ENCODE measurements at regions not wholly inside any gene's neighbourhood (a gene's known extent, or its start where the extent isn't known, plus 50 kb on each side); places are given as distances from the start of the nearest gene placed in this dataset.

DNA sequence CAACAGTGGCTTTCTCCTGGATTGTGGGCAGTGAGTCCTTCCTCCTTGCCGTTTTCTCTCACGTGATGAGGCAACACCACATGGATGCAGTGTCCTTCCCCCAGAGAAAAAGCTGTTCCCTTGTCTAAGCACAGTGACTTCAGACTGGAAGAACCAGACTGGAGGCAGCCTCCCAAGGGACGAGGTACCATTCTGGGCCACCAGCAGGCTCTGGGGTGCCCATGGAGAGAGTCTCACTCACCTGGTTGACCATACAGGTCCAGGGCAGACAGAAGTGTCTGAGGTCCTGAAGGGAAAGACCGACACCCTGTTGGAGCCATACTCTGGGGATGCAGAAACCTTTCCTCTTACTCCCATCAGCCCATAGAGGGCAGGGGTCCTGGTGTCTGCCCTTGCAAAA lies 69.2 kb upstream of the DOCK1 start:
- Histone ChIP-seq H3K79me1 (ENCODE audit: low read depth, low read length) (no peaks in the 10 kb centered on the region), H2BK20ac (ENCODE audit: low read length) (peak overlapping the region; percentile 41; the same call in 1 of the 2 replicates), H3K9ac (replicated peaks in 1 of 4; ENCODE audit: extremely low read depth in 1 of 4, low read depth in 3 of 4, low read length in 3 of 4) (no peak overlapping the region), H3K23ac (ENCODE audit: insufficient read length) (no peak overlapping the region), H3K36me3 (ENCODE audit: control insufficient read depth in 2 of 4, insufficient read depth in 4 of 4, low read length in 3 of 4) (no peaks in the 10 kb centered on the region), H3K18ac (ENCODE audit: extremely low read depth, low read length) (no peak overlapping the region), H3K4me2 (ENCODE audit: insufficient read depth in 1 of 2, low read depth in 2 of 2, low read length in 2 of 2) (no peak overlapping the region), H3K4me3 (ENCODE audit: extremely low read depth in 1 of 4, insufficient read depth in 2 of 4, low read depth in 3 of 4, low read length in 4 of 4) (no peak overlapping the region), H3K4ac (replicated peaks; ENCODE audit: insufficient read length, low read depth, low read length) (no peak overlapping the region), H3K27me3 (replicated peaks in 1 of 4; ENCODE audit: control insufficient read depth in 3 of 4, extremely low read depth in 1 of 4, insufficient read depth in 3 of 4, low read length in 3 of 4) (no peaks in the 10 kb centered on the region; a peak in 2 of 7 replicates), H3K9me3 (ENCODE audit: insufficient read depth in 2 of 2, low read depth in 1 of 2, low read length in 1 of 2) (no peaks in the 10 kb centered on the region), H3K56ac (replicated peaks; ENCODE audit: insufficient read length, low read depth, low read length) (no peak overlapping the region), H4K20me1 (replicated peaks in 1 of 2; ENCODE audit: control insufficient read depth in 1 of 2, insufficient read depth in 2 of 2, low read length in 2 of 2) (no peaks in the 10 kb centered on the region), H4K91ac (replicated peaks; ENCODE audit: insufficient read length, low read length) (no peak overlapping the region), H2BK15ac (ENCODE audit: low read length) (no peak overlapping the region), H2AK5ac (ENCODE audit: low read depth, low read length) (no peak overlapping the region), H2BK120ac (replicated peaks; ENCODE audit: low read depth, low read length) (no peak overlapping the region), H3K27ac (ENCODE audit: low read depth, low read length) (no peak overlapping the region), H2BK5ac (ENCODE audit: low read depth, low read length) (no peak overlapping the region), H3K14ac (ENCODE audit: insufficient read length) (no peak overlapping the region), H3K79me2 (ENCODE audit: control insufficient read depth in 1 of 2, insufficient read depth in 2 of 2, low read length in 2 of 2) (no peaks in the 10 kb centered on the region), H2BK12ac (ENCODE audit: low read depth, low read length) (no peak overlapping the region), H4K8ac (ENCODE audit: extremely low read depth, insufficient read depth, low read length) (no peak overlapping the region), H3K23me2 (ENCODE audit: low read depth, low read length) (no peaks in the 10 kb centered on the region), H4K5ac (ENCODE audit: insufficient read length, low read depth, low read length) (no peak overlapping the region), H3K4me1 (replicated peaks in 1 of 4; ENCODE audit: control insufficient read depth in 3 of 4, insufficient read depth in 4 of 4, low read length in 3 of 4) (peaks cover 4 to 8% (median 5%) of the 10 kb centered on the region in 4 experiments), H2AFZ (ENCODE audit: low read length) (no peak overlapping the region)
- 87% methylated on average over 4 of the region's 4 CpGs; no CpG with 5 or more reads in 1 of the 2 experiments for WGBS, 2 experiments (ENCODE audit: extremely low coverage in 1 of 2, insufficient coverage in 1 of 2, insufficient read length in 1 of 2, insufficient replicate concordance in 2 of 2, low coverage in 1 of 2, low lambda C conversion rate in 2 of 2, missing lambda C conversion rate in 1 of 2)
- DNase-seq (ENCODE audit: low read depth in 1 of 2, low spot score in 2 of 2) (no peak), FAIRE-seq (no peak)
- CTCF ChIA-PET (ENCODE audit: partially characterized antibody) = interaction anchor here (0.7 kb wide), 1 partner anchor 472 kb away, joined by 3 read pairs; no protein-coding TSS in a partner anchor
- POLR2A ChIA-PET (ENCODE audit: partially characterized antibody) = no interaction called here
- TF ChIP-seq, protein P1, sequence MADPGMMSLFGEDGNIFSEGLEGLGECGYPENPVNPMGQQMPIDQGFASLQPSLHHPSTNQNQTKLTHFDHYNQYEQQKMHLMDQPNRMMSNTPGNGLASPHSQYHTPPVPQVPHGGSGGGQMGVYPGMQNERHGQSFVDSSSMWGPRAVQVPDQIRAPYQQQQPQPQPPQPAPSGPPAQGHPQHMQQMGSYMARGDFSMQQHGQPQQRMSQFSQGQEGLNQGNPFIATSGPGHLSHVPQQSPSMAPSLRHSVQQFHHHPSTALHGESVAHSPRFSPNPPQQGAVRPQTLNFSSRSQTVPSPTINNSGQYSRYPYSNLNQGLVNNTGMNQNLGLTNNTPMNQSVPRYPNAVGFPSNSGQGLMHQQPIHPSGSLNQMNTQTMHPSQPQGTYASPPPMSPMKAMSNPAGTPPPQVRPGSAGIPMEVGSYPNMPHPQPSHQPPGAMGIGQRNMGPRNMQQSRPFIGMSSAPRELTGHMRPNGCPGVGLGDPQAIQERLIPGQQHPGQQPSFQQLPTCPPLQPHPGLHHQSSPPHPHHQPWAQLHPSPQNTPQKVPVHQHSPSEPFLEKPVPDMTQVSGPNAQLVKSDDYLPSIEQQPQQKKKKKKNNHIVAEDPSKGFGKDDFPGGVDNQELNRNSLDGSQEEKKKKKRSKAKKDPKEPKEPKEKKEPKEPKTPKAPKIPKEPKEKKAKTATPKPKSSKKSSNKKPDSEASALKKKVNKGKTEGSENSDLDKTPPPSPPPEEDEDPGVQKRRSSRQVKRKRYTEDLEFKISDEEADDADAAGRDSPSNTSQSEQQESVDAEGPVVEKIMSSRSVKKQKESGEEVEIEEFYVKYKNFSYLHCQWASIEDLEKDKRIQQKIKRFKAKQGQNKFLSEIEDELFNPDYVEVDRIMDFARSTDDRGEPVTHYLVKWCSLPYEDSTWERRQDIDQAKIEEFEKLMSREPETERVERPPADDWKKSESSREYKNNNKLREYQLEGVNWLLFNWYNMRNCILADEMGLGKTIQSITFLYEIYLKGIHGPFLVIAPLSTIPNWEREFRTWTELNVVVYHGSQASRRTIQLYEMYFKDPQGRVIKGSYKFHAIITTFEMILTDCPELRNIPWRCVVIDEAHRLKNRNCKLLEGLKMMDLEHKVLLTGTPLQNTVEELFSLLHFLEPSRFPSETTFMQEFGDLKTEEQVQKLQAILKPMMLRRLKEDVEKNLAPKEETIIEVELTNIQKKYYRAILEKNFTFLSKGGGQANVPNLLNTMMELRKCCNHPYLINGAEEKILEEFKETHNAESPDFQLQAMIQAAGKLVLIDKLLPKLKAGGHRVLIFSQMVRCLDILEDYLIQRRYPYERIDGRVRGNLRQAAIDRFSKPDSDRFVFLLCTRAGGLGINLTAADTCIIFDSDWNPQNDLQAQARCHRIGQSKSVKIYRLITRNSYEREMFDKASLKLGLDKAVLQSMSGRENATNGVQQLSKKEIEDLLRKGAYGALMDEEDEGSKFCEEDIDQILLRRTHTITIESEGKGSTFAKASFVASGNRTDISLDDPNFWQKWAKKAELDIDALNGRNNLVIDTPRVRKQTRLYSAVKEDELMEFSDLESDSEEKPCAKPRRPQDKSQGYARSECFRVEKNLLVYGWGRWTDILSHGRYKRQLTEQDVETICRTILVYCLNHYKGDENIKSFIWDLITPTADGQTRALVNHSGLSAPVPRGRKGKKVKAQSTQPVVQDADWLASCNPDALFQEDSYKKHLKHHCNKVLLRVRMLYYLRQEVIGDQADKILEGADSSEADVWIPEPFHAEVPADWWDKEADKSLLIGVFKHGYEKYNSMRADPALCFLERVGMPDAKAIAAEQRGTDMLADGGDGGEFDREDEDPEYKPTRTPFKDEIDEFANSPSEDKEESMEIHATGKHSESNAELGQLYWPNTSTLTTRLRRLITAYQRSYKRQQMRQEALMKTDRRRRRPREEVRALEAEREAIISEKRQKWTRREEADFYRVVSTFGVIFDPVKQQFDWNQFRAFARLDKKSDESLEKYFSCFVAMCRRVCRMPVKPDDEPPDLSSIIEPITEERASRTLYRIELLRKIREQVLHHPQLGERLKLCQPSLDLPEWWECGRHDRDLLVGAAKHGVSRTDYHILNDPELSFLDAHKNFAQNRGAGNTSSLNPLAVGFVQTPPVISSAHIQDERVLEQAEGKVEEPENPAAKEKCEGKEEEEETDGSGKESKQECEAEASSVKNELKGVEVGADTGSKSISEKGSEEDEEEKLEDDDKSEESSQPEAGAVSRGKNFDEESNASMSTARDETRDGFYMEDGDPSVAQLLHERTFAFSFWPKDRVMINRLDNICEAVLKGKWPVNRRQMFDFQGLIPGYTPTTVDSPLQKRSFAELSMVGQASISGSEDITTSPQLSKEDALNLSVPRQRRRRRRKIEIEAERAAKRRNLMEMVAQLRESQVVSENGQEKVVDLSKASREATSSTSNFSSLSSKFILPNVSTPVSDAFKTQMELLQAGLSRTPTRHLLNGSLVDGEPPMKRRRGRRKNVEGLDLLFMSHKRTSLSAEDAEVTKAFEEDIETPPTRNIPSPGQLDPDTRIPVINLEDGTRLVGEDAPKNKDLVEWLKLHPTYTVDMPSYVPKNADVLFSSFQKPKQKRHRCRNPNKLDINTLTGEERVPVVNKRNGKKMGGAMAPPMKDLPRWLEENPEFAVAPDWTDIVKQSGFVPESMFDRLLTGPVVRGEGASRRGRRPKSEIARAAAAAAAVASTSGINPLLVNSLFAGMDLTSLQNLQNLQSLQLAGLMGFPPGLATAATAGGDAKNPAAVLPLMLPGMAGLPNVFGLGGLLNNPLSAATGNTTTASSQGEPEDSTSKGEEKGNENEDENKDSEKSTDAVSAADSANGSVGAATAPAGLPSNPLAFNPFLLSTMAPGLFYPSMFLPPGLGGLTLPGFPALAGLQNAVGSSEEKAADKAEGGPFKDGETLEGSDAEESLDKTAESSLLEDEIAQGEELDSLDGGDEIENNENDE (IDR thresholded peaks at IDR 0.05; ENCODE audit: insufficient replicate concordance, low read length) = no peak

Measured in H1 (cell line).